Jurkat, Clone E6-1 (cell line): ENCODE measurements at regions not wholly inside any gene's neighbourhood (a gene's known extent, or its start where the extent isn't known, plus 50 kb on each side); places are given as distances from the start of the nearest gene placed in this dataset.
A peak's percentile ranks its signal among the peaks of the same experiment; 100 is the strongest.
"Not testable (repeated sequence)": the region's sequence is repeated elsewhere in the genome, so short reads cannot be mapped to it uniquely, and the experiment has no call there.

Source experiments
- DNase-seq: peaks from one replicate; pipeline ENCODE4 v3.0.0-alpha.2; 2011; ENCODE audit warnings: low read depth, low spot score
- H3K4me3 ChIP-seq: 2 replicates; pipeline ENCODE4 v1.5.1; 2011; ENCODE audit warnings: mild to moderate bottlenecking, low read length, control low read depth, moderate library complexity

DNA sequence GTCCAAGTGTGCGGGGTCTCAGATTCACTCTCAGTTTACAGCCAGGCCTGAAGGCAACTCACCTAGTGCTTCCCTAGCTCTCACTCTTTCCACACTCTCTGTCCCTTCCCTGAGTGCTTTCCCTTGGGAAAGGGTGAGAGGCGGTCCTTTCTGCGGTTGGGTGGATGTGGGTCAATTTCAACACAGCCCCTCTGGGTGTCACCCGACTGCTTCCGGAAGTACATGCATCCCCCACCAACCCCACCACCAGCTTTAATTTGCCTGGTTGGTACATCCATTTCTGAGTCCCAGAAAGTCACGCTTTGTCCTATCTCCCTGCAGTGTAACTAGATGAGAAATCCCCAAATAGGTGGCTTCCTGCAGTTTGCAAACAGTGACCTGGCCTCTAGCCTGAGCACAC, 307.3 kb upstream of the MEIS1 start:
- no peak for DNase-seq
- H3K4me3 ChIP-seq, result no peak overlapping the region

DNA sequence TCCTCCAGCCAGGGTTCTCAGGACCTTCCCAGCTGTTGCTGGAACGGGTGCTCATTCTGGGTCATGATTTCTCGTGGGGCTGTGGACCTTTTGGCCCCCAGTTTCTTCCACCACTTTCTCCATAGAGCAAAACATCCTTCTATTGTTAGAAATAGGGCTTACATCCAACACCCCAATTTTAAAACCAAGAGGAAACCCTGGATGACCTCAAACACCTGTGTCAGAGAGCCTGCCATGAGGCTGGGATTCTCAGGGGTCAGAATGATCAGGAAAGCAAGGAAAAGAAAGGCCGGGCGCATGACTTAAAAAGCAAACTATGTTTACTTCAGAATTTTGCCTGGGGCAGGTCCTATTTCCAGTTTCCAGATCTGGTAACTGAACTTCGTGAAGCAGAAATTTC, 307.9 kb upstream of the MEIS1 start:
- no peak for DNase-seq
- H3K4me3 ChIP-seq, result no peak overlapping the region

DNA sequence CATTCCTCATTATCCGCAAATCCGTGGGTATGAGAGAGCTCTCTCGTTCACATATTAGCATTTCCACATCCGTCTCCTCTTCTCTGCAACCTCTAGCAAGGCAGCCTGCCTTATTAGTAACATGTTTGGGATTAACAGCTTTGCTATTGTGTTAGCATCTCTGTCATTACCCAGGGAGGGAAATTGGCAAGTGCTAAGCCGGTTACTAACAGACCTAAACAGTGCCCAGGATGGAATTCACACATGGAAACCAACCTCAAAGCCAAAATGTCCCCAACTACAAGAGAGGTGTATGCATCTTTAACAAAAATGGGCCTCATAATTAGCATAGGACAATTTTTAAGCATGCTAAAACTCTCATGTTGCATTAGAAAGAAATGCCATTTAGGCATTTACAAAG, 309.0 kb upstream of the MEIS1 start:
- DNase-seq, result no peak
- H3K4me3 ChIP-seq, result no peak overlapping the region

DNA sequence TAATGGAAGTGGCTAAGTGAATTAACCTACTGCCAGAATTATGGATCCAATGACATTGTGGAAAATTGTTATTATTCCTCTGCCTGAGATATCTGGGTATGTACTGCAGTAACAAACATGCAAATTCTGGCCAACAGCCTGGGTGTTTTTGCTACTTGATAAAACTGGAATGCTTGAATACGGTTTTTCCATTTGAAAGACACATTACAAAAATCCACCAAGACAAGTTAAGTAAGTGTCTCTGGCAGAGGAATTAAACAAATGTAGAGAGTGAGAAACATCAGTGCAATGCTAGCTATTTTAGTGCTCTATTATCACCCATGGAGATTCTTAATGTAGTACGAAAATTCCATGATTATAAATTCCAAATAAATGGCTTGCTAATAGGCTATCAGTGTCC, 312.4 kb upstream of the MEIS1 start:
- H3K4me3 ChIP-seq, result no peak overlapping the region
- no peak for DNase-seq

DNA sequence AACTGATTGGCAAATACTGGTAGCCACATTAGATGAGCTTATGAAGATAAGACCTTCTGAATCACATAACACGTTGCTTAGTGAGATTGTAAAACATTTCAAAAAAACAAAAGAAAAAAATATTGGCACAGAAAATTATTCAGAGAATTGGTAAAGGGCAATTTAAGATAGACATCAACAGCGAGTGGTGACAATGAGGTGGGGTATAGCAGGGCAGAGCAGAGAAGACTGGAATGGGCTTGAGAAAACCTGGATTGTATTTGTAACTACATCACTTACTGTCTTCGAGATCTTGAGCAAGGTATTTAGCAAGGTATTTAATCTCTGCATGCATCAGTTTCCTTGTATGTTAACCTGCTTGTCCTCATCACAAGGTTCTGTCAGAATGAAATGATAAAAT, 313.0 kb upstream of the MEIS1 start:
- DNase-seq, result no peak
- H3K4me3 ChIP-seq, result no peak overlapping the region

DNA sequence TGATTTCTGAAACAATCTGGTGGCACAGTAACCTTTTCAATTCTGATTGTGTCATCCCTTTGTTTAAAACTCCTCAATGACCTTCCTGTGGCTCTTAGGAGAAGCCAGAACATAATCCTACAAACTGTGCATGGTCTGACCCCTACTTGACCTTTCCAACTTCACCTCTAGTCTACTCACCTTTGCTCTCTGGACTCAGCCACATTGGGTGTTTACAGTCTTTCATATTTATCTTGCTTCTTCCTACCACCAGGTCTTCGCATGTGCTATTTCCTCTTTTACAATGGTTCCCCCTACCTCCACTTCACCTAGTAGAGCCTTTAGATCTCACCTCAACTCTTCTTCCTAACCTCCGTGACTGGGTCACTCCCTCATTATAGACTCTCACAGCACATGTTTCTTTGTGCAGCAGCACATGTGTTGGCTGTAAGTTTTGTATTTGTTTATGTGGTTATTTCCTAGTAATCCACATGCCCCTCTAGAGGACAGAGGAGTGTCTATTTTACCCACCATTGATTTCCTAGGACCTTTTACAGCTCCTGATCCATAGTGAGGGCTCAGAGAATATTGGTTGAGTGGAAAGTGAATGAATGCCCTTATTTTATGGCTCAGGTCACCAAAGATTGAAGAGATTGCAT, 320.8 kb upstream of the MEIS1 start:
- no peak overlapping the region for H3K4me3 ChIP-seq
- DNase-seq, result no peak

DNA sequence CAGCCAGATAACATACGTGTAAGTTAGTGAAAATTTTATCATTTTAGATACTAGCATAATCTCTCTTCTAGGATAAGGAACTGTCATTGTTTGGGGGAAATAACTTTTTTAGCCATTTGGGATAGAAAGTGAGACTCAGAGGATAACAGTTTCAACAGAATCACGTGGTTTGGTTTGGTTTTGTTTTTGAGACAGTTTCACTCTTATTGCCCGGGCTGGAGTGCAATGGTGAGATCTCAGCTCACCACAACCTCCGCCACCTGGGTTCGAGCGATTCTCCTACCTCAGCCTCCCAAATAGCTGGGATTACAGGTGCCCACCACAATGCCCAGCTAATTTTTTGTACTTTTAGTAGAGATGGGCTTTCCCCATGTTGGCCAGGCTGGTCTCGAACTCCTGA, 323.2 kb upstream of the MEIS1 start:
- DNase-seq, result no peak
- no peak overlapping the region for H3K4me3 ChIP-seq

DNA sequence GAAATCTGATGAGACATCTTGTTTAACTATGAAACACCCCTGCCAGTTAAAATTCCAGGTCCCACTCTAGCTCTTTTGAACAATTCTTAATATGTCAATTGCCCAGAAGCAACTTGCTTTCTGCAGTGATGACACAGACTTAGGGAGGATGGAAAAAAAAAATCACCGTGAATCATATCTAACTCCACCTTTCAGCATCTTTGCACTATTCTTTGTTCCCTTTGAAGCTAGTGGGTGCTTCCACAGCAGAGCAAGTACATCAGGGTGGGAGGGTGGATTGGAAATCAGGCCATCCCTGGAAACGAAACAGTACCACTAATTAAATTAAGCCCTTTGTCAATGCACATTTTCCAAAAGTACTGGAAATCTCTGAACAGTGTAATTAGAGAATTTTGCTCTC, 324.3 kb upstream of the MEIS1 start:
- no peak overlapping the region for H3K4me3 ChIP-seq
- DNase-seq, result no peak

DNA sequence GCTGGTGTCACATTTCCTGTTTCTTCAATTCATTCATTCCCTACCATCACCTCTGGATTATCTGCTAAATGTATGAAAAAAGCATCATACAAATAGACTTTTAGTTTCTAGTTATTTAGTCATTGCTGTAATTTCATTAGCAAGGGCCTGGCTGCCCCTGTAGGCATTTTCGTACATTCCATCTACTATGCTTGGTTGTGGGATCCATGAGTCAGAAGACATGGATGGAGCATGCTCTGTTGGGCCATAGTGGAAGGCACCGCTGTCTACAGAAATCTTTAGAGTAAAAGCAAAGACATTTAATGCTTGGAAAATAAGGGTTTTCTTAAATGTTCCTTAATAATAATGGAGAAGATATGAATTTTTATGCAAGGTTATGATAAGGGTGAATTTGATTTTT, 324.8 kb upstream of the MEIS1 start:
- H3K4me3 ChIP-seq, result no peak overlapping the region
- no peak for DNase-seq

DNA sequence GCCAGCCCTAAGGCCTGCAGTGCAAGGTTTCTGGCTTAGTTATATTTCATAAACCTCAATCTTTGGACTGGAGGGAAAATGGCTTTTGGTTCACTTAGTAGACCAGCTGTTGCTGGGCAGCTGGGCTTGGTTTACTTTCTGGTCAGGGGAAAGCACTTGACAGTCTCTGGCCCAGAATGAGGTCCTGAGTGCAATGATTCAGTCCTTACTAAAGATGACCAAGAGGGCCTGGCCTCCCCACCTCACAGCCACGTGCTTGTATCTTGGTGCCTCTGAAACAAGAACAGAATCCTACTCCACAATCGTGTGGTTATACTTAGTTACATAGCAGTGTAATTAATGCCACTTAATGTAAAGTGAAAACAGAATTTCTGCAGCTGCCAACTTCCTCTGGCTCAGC, 325.5 kb upstream of the MEIS1 start:
- H3K4me3 ChIP-seq, result no peak overlapping the region
- DNase-seq, result no peak

DNA sequence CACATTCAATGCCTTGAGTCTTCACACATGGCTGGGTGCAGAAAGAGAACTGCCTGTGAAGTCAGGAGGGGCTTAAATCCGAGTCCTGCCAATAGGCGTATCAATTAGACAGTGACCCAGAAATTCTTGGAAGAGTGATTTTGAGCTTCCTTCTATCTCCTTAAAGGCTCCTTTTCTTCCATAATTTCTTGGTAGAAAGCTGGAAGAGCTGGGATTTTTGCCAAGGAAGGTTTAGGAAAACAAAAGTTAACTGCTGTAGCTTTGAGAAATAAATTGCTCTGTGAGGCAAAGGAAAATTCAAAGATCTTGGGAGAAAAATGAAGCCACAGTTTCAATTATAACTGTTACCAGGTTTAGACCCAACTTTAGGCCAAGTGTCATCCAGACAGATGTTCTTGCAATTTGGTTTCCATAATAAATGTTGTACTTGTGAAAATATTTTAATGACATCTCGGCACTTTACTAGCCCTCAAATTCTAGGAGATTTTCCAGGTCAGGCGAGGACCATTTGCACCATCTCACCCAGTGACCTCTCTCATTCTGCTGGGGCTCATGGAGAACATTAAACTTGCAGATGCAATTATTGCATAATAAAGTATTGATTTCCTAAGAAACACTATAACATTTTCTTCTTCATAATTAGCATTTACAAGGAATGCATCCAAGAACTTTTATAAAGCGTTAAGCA, 329.7 kb upstream of the MEIS1 start:
- no peak for DNase-seq
- H3K4me3 ChIP-seq, result no peak overlapping the region

DNA sequence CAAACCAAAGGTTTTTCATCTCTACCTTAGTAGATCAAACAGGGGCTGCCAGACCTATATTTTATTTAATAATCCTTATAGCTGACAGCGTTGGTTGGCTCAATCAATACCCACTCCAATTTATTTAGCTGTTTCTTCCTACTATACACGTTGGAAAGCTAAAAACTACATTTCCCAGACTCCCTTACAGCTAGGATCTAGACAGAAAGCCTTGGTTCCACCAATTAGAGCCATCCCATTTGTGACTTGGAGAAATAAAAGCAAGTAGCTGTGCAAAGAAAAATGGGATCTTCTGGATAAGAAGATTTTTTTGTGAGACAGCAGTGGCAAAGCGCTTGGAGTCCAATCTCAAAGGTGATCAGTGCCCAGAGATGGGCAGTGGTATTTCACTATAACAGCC, 331.3 kb upstream of the MEIS1 start:
- no peak overlapping the region for H3K4me3 ChIP-seq
- DNase-seq, result no peak

DNA sequence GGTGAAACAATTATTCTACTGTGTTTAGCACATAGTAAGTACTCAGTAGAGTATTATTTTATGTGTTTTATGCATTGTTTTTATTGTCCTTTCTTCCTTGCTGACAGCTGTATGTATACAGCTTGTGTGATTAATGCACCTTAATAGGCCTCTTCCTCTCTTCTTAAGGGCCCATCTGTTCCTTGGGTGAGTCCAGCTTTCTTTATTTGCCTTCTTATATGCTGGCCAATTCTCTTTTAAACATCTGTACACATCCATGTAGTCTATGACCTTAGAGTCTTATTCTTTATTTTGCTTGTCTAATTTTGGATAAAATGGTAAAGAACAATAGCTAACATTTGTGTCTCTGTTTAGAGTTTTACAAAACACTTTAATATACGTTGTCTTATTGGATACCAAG, 333.7 kb upstream of the MEIS1 start:
- no peak overlapping the region for H3K4me3 ChIP-seq
- DNase-seq, result no peak

DNA sequence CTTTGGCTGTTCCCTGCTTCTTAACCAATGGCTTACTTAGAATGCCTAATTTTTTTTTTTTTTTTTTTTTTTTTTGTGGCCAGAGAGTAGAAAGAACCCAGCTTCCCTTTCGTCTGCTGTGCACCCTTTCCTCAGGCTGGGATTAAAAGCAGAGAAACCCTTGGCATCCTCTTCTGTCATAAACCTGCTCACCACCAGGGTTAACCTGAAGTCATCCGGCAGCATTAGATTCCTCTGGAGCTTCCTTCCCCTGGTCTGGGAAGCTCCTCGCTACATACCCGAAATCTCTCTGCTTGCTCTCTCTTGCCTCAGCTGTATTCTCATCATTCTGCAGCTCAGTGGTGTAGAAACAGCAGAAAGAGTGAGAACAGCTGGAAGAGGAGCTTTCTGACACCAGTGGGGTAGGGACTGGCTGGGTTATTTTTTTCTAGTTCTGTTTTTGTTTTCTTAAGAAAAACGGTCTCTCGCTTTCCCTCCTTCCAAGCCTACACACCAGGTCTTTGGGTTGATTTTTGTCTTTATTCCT, 339.0 kb upstream of the MEIS1 start:
- no peak overlapping the region for H3K4me3 ChIP-seq
- no peak for DNase-seq

DNA sequence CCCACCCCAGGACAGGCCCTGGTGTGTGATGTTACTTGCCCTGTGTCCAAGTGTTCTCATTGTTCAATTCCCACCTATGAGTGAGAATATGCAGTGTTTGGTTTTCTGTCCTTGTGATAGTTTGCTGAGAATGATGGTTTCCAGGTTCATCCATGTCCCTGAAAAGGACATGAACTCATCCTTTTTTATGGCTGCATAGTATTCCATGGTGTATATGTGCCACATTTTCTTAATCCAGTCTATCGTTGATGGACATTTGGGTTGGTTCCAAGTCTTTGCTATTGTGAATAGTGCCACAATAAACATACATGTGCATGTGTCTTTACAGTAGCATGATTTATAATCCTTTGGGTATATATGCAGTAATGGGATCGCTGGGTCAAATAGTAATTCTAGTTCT, 340.2 kb upstream of the MEIS1 start:
- not testable (repeated sequence) for H3K4me3 ChIP-seq, DNase-seq

DNA sequence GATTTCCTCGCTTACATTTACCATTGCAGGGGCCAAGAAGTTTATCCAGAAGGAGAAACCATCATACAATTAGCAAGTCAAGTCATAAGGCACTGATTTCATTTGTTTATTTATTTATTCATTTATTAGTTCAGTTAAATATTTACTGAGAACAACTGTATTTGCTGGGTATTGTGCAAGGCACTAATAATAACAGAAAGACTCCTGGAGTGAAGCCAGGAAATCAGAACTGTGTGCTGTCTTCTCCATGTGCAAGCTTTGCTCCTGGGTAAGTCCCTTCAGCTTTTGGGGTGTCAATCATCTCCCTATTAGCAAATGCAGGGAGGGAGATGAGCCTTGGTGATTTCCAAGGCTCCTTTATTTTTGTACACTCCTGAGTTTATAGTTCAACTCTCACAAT, 341.6 kb upstream of the MEIS1 start:
- no peak overlapping the region for H3K4me3 ChIP-seq
- no peak for DNase-seq

DNA sequence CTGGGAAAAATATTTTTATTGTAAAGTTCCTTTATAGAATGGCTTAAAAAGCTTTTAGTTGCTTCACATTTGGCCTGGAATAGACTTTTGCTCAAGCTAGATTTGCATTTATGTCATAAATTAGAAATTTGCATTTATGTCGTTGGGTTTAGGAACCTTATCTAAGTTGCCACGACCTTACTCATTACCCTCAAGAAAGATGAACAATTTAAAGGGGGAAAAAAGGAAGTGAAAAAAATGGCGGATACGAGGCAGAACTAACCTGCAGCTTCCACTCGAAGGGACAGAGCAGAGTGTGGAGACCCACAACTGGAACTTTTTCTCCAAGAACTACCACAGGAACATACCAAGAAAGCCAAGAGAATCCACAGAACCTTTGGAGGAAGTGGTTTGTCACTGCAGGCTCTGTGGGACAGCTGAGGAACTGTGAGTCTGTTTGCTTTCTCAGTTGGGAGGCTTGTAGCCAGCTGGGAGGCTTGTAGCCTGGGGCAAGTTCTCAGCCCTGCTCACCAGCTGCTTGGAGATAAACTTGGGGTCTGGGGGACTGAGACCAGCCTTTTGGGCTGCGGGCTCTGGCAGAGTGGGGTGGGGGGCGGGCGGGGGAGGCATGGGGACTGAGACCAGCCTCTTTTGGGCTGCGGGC, 349.9 kb upstream of the MEIS1 start:
- peak overlapping the region; percentile 29 for H3K4me3 ChIP-seq
- peak; percentile 81 for DNase-seq

DNA sequence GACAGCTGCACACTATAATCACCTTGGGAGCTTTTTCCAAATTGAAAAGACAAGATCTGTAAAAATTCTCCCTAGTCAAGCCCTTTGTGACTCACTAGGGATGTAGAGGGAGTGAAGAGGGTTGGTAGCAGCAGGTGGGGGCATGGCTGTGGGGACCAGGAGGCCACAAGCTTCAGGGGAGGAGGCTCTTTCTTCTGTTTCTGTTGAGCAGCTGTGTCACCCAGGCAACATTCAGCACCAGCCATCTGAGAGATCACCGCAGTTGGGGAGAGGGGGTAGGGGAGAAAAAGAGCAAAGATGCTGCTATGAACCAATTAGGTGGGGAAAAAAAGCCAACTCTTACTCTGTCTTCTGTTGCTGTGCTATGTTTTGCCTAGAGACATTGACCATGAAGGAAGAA, 352.3 kb upstream of the MEIS1 start:
- peak; percentile 90 for DNase-seq
- H3K4me3 ChIP-seq, result no peak overlapping the region

DNA sequence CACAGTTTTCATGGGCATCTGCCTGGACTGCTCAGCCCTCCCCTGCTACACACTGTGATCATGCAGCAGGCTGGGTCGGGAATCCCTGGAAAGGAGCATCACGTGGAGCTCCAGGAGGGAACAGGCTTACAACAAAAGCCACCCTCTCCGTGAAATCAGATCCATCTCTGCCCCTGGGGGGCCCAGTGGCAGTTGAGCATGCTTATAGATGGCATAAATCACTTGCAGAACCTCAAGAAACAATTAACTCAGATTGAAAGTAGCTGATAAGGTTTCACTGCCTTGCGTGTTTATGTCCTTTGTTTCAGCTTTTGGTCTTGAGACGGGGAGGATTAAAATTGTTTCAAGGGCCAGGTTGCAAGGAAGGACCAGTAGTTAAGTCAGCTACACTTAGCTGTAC, 354.8 kb upstream of the MEIS1 start:
- no peak for DNase-seq
- no peak overlapping the region for H3K4me3 ChIP-seq

DNA sequence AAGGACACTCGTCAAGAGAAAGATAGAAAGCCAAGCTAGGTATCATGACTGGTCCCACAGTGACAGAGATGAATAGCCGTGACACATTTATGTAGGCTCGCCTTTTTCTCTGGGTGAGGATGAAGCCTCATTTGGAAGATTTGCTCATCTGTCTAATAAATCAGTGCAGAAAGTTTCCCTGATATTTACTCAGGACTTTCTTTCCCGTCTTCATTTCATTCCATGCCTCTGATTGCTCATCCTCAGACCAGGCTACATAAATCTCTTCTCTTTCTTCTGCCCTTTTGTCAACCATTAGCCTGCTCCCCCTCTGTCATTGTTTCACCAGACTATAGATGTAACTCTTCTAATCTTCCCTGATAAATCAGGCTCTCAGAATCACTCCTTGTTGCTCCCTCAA, 361.8 kb upstream of the MEIS1 start:
- no peak for DNase-seq
- no peak overlapping the region for H3K4me3 ChIP-seq
